Breast epithelium (tissue), 3 donors: ENCODE measurements at regions not wholly inside any gene's neighbourhood (a gene's known extent, or its start where the extent isn't known, plus 50 kb on each side); places are given as distances from the start of the nearest gene placed in this dataset.

Experiments used
- CTCF ChIP-seq, 3 donors: fragments of 450-650 bp; IDR thresholded peaks; one replicate each; pipeline ENCODE4 v1.5.1; 2016 to 2017; ENCODE audit warnings: antibody characterized with exemption in 3 of 3, mild to moderate bottlenecking in 3 of 3, moderate library complexity in 3 of 3
- POLR2AphosphoS5 ChIP-seq, 3 donors: sonication (generic); formaldehyde crosslinking; IDR thresholded peaks; one replicate each; pipeline ENCODE4 v1.6.1; 2017; ENCODE audit warnings: antibody characterized with exemption in 3 of 3

- no peak for TF ChIP-seq CTCF (IDR thresholded peaks at IDR 0.05)
- no peak for TF ChIP-seq POLR2AphosphoS5 (IDR thresholded peaks at IDR 0.05)
These were observed 163.9 kb downstream of the TBX5 start for GRCh38 chr12:114241973-114242434.
